Heart left ventricle (tissue), 16 donors: ENCODE measurements at regions not wholly inside any gene's neighbourhood (a gene's known extent, or its start where the extent isn't known, plus 50 kb on each side); places are given as distances from the start of the nearest gene placed in this dataset.

Experiments
- ATAC-seq, 4 donors: fragments of 200-7000 bp; cut with Tn5 transposase; one replicate each; pipeline ENCODE4 v1.9.1; 2020 to 2022; ENCODE audit warnings: moderate library complexity in 4 of 4, mild to moderate bottlenecking in 3 of 4, moderate number of reproducible peaks in 1 of 4
- DNase-seq, 5 donors: peaks; one replicate each; pipeline ENCODE4 v3.0.0-alpha.2; 2020
- H3K27ac ChIP-seq, 12 donors: fragments of 200-600 bp; sonication (generic) in 4 of 12; one replicate each; pipeline versions ENCODE4 v1.5.0 to v1.8.0; 2016 to 2022; ENCODE audit warnings: mild to moderate bottlenecking in 2 of 12
- H3K27me3 ChIP-seq, 9 donors: fragments of 200-600 bp; sonication (generic) in 2 of 9; one replicate each; pipeline versions ENCODE4 v1.5.1 to v1.8.0; 2016 to 2022; ENCODE audit warnings: mild to moderate bottlenecking in 3 of 9
- H3K36me3 ChIP-seq, 9 donors: fragments of 200-600 bp; sonication (generic) in 2 of 9; one replicate each; pipeline versions ENCODE4 v1.5.0 to v1.8.0; 2018 to 2022; ENCODE audit warnings: mild to moderate bottlenecking in 2 of 9
- H3K4me1 ChIP-seq, 12 donors: fragments of 200-600 bp; sonication (generic) in 4 of 12; one replicate each; pipeline versions ENCODE4 v1.5.0 to v1.8.0; 2016 to 2022; ENCODE audit warnings: mild to moderate bottlenecking in 3 of 12
- H3K4me3 ChIP-seq, 12 donors: fragments of 200-600 bp; sonication (generic) in 4 of 12; one replicate each; pipeline versions ENCODE4 v1.5.0 to v1.8.0; 2017 to 2022; ENCODE audit warnings: mild to moderate bottlenecking in 9 of 12, moderate library complexity in 4 of 12
- H3K9me3 ChIP-seq, 12 donors: fragments of 200-600 bp; sonication (generic) in 4 of 12; one replicate each; pipeline versions ENCODE4 v1.5.0 to v1.8.0; 2016 to 2022; ENCODE audit warnings: mild to moderate bottlenecking in 1 of 12
- CTCF ChIP-seq, 12 donors: fragments of 200-600 bp; sonication (generic) in 4 of 12; IDR thresholded peaks; one replicate each; pipeline versions ENCODE4 v1.5.0 to v1.8.0; 2018 to 2022; ENCODE audit warnings: antibody characterized with exemption in 12 of 12, mild to moderate bottlenecking in 5 of 12
- POLR2A ChIP-seq, 2 donors: fragments of 450-650 bp; IDR thresholded peaks; one replicate each; pipeline ENCODE4 v1.6.1; 2017; ENCODE audit warnings: antibody characterized with exemption in 2 of 2, mild to moderate bottlenecking in 2 of 2, moderate library complexity in 2 of 2
- WGBS, 4 donors: extraction: QIAGEN DNeasy Blood & Tissue Kit in 2 of 4; methylation state at CpG; one replicate each; pipeline versions ENCODE4 v1.1.5 to v1.1.7; 2013 to 2018; 5-methylcytosine and 5-hydroxymethylcytosine counted together
- intact Hi-C, 10 donors: fragments of 100-400 bp; cut with DNase I; formaldehyde crosslinking; loops; one replicate each; pipeline versions ENCODE4 v1.11.1 to v1.14.2; 2022
- donor health status: ischemic (EF 13 %, LVEDD 7.1; RV severe dilation, severe dysfunction).
- donor health status: healthy with polysubstance abuse.
- donor health status: DM: no; HTN: yes; CAD: no.
- donor health status: DM: no; HTN: no; CAD: no.
- donor health status: ischemic (EF 25% LVEDD 6.9; RV normal size, moderate dysfunction).
- donor health status: ischemic (EF 25% LVEDD 5.7; RV mildly dilated, moderate dysfunction).
- donor health status: healthy.
- donor health status: DM: yes; HTN: yes; CAD: no.
- donor health status: ischemic (EF 35%, LVEDD 5.7; RV mildly dilated, moderate dysfunction).
- donor health status: nonischemic (EF 11% LVEDD 7.7; RV severe dilation, severe dysfunction).
- donor health status: DM: yes; HTN: yes; CAD: no.
- donor health status: PGD.
- donor health status: ischemic (EF 29% LVEDD 5.4; RV normal size, mild dysfunction).
- donor health status: nonischemic (EF 23%, LVEDD 6.1; RV moderate dilation, normal function).

DNA sequence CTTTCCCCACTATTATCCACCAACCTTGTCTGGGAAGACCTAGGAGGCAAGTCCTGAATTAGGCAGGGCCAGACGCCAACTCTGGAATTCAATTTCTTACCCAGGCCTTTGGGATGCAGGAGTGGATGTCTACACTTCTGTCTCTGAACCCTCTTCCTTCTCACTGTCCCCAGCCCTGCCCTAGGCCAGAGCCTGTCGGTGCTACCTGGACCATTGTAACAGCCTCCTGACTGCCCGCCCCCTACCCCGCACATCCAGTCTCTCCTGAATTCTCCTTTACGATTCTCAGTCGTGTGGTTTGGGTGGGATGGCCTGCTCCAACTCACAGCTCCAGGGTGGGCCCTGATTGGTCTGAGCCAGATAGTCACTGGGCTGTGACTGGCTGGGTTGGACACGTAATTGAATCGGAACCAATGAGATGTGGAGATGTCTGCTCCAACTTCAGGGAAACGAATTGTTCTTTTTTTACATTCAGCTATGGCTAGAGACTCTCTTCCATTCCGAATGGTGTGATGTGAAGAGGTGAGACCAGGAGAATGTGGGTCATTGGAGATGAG is 304.6 kb downstream of the PTPRU start:
- DNase-seq: peak in 1 of 5 donors; percentile 27
- Histone ChIP-seq H3K9me3 (no peaks in the 10 kb centered on the region), H3K27ac (no peak overlapping the region), H3K36me3 (no peaks in the 10 kb centered on the region), H3K27me3 (peaks cover 0 to 2% (median 0%) of the 10 kb centered on the region in 9 donors), H3K4me1 (no peaks in the 10 kb centered on the region), H3K4me3 (no peak overlapping the region)
- intact Hi-C loops: loop anchor here in 1 of 10 donors (10.0 kb wide), 1 partner anchor 64 kb away; no protein-coding TSS in a partner anchor
- no peak for ATAC-seq
- 84 to 90% (median 86%) methylated on average over 10 of the region's 10 CpGs for WGBS, 4 donors
- no peak for TF ChIP-seq POLR2A (IDR thresholded peaks at IDR 0.05)
- no peak for TF ChIP-seq CTCF (IDR thresholded peaks at IDR 0.05)

DNA sequence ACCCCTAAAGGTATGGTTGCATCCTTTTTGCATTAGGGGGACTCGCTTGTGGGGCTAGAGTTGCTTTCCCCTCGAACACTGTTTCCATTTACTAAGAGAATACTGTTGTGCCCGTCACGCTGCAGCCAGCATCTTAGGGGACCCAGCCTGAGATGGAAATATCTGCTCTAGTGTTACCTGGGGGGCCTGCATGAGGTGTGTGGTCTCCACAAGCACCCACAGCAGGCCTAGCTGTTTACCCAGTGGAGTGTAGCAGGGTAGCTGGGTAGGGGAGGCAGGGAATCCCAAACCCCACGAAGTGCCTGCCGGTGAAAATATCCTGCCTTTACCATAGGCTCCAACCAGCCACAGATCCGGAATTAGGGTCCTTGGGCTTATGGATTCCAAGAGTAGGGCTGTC is 303.6 kb downstream of the PTPRU start:
- ATAC-seq: no peak
- no peak overlapping the region for H3K4me3 ChIP-seq

GRCh38 chr1:29538586-29538985 is 302.3 kb downstream of the PTPRU start:
- intact Hi-C loops: no loop called here
- Histone ChIP-seq H3K4me1 (no peaks in the 10 kb centered on the region), H3K27ac (no peak overlapping the region), H3K9me3 (peaks cover 0 to 5% (median 0%) of the 10 kb centered on the region in 12 donors), H3K27me3 (peaks cover 0 to 2% (median 0%) of the 10 kb centered on the region in 9 donors), H3K36me3 (no peaks in the 10 kb centered on the region), H3K4me3 (no peak overlapping the region)
- ATAC-seq (no peak), DNase-seq (peak in 1 of 5 donors; percentile 21)
- 55 to 59% (median 56%) methylated on average over 3 of the region's 3 CpGs for WGBS, 4 donors
- TF ChIP-seq CTCF (IDR thresholded peaks at IDR 0.05) (no peak), POLR2A (IDR thresholded peaks at IDR 0.05) (no peak)

More for the DNA sequence above, 303.6 kb downstream of the PTPRU start:
- TF ChIP-seq CTCF (IDR thresholded peaks at IDR 0.05) (no peak), POLR2A (IDR thresholded peaks at IDR 0.05) (no peak)
- no peaks in the 10 kb centered on the region for H3K36me3 ChIP-seq
- H3K9me3 ChIP-seq: peaks cover 0 to under 1% (median 0%) of the 10 kb centered on the region in 12 donors
- intact Hi-C loops: loop anchor here in 1 of 10 donors (10.0 kb wide), 1 partner anchor 65 kb away; no protein-coding TSS in a partner anchor
- no peak overlapping the region for H3K27ac ChIP-seq
- peaks cover 0 to 2% (median 0%) of the 10 kb centered on the region in 9 donors for H3K27me3 ChIP-seq
- no peak for DNase-seq
- no peaks in the 10 kb centered on the region for H3K4me1 ChIP-seq
- WGBS, 4 donors: 83 to 95% (median 87%) methylated on average over 6 to 7 of the region's 7 CpGs

GRCh38 chr1:29532751-29533150 is 296.4 kb downstream of the PTPRU start:
- no peaks in the 10 kb centered on the region for H3K4me1 ChIP-seq
- peaks cover 0 to 11% (median under 1%) of the 10 kb centered on the region in 9 donors for H3K27me3 ChIP-seq
- peaks cover 0 to 30% (median 13%) of the 10 kb centered on the region in 12 donors for H3K9me3 ChIP-seq
- ATAC-seq: no peak
- no peak for DNase-seq
- no peak overlapping the region for H3K4me3 ChIP-seq
- 81 to 89% (median 85%) methylated on average over 1 of the region's 1 CpG for WGBS, 4 donors
- TF ChIP-seq POLR2A (IDR thresholded peaks at IDR 0.05): no peak
- no peak for TF ChIP-seq CTCF (IDR thresholded peaks at IDR 0.05)
- intact Hi-C loops: no loop called here
- H3K36me3 ChIP-seq: no peaks in the 10 kb centered on the region
- H3K27ac ChIP-seq: no peak overlapping the region
